ENCODE measurements at regions not wholly inside any gene's neighbourhood (a gene's known extent, or its start where the extent isn't known, plus 50 kb on each side); places are given as distances from the start of the nearest gene placed in this dataset.

DNA sequence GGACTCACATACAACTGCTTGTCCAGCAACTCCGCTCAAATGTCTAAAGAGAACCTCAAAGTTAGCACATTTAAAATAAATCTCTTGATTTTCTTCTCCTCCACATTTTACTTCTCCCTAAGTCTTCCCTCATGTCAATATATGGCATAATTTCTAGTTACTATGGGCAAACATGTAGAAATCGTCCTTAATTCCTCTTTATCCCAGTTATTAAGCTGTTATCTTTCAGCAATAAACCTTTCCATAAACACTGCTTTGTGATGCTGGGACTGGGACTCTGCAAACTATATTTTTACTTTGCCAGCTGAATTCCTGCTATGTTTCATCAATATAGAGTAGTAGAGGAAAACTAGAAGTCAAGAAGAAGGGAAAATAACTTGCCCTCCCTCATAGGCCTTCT, 99.7 kb downstream of the KCNRG start:
- TF ChIP-seq, protein P1, sequence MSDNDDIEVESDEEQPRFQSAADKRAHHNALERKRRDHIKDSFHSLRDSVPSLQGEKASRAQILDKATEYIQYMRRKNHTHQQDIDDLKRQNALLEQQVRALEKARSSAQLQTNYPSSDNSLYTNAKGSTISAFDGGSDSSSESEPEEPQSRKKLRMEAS (IDR thresholded peaks at IDR 0.05; ENCODE audit: low read depth, low read length): no peak
- TF ChIP-seq POLR2A (IDR thresholded peaks at IDR 0.05; ENCODE audit: extremely low read depth, insufficient read length) (no peak), MYC (IDR thresholded peaks at IDR 0.05; ENCODE audit: low read depth, low read length) (no peak)
- TF ChIP-seq, protein P2, sequence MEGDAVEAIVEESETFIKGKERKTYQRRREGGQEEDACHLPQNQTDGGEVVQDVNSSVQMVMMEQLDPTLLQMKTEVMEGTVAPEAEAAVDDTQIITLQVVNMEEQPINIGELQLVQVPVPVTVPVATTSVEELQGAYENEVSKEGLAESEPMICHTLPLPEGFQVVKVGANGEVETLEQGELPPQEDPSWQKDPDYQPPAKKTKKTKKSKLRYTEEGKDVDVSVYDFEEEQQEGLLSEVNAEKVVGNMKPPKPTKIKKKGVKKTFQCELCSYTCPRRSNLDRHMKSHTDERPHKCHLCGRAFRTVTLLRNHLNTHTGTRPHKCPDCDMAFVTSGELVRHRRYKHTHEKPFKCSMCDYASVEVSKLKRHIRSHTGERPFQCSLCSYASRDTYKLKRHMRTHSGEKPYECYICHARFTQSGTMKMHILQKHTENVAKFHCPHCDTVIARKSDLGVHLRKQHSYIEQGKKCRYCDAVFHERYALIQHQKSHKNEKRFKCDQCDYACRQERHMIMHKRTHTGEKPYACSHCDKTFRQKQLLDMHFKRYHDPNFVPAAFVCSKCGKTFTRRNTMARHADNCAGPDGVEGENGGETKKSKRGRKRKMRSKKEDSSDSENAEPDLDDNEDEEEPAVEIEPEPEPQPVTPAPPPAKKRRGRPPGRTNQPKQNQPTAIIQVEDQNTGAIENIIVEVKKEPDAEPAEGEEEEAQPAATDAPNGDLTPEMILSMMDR (IDR thresholded peaks at IDR 0.05; ENCODE audit: low read depth, low read length): no peak
